ENCODE measurements at regions not wholly inside any gene's neighbourhood (a gene's known extent, or its start where the extent isn't known, plus 50 kb on each side); places are given as distances from the start of the nearest gene placed in this dataset.
"Not testable (repeated sequence)": the region's sequence is repeated elsewhere in the genome, so short reads cannot be mapped to it uniquely, and the experiment has no call there.

DNA sequence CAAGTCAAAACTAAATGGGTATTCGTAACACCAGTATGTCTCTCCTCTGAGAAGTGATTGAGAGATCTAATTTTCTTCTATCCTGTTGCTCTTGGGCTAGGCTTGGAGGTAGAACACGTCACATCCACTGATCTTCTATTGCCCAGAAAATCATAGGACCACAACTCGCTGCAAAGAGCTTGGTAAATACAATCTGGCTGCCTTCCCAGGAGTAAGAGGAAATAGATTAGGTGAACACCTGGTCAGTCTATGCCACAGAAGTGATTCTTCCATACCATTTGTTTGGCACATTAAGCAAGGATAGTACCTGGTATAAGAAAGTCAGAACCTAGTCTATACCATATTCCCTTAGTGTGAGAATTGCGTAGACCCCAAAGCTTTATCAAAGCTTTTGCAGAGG, 129.3 kb upstream of the PHYHIPL start:
- no peak for DNase-seq (ENCODE audit: low read depth)
- POLR2A ChIA-PET: no interaction called here
- CTCF ChIA-PET: no interaction called here
- Histone ChIP-seq H3K4me3 (ENCODE audit: low read depth, low read length) (no peak overlapping the region), H3K36me3 (ENCODE audit: control insufficient read depth, insufficient read depth, low read length) (no peaks in the 10 kb centered on the region), H3K27me3 (ENCODE audit: control insufficient read depth, insufficient read depth, low read length) (no peaks in the 10 kb centered on the region)
- TF ChIP-seq, protein P1, sequence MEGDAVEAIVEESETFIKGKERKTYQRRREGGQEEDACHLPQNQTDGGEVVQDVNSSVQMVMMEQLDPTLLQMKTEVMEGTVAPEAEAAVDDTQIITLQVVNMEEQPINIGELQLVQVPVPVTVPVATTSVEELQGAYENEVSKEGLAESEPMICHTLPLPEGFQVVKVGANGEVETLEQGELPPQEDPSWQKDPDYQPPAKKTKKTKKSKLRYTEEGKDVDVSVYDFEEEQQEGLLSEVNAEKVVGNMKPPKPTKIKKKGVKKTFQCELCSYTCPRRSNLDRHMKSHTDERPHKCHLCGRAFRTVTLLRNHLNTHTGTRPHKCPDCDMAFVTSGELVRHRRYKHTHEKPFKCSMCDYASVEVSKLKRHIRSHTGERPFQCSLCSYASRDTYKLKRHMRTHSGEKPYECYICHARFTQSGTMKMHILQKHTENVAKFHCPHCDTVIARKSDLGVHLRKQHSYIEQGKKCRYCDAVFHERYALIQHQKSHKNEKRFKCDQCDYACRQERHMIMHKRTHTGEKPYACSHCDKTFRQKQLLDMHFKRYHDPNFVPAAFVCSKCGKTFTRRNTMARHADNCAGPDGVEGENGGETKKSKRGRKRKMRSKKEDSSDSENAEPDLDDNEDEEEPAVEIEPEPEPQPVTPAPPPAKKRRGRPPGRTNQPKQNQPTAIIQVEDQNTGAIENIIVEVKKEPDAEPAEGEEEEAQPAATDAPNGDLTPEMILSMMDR (IDR thresholded peaks at IDR 0.05; ENCODE audit: insufficient read depth, low read depth, low read length): no peak

DNA sequence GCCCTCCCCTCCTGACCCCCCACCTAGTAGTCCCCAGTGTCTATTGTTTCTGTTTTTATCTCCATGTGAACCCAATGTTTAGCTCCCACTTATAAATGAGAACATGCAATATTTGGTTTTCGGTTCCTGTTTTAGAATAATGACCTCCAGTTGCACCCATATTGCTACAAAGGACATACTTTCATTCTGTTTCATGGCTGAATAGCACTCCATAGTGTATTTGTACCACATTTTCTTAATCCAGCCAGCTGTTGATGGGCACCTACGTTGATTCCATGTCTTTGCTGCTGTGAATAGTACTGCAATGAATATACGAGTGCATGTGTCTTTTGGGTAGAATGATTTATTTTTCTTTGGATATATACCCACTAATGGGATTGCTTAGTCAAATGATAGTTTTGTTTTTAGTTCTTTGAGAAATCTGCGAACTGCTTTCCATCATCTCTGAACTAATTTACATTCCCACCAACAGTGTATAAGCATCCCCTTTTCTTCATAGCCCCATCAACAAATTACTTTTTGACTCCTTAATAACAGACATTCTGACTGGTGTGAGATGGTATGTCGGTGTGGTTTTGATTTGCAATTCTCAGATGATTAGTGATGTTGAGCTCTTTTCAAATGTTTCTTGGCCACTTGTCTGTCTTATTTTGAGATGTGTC, 128.4 kb upstream of the PHYHIPL start:
- DNase-seq (ENCODE audit: low read depth): no peak
- ChIA-PET CTCF (no interaction called here), POLR2A (no interaction called here)
- no peak overlapping the region for H3K4me3 ChIP-seq (ENCODE audit: low read depth, low read length)
- no peaks in the 10 kb centered on the region for H3K27me3 ChIP-seq (ENCODE audit: control insufficient read depth, insufficient read depth, low read length)
- TF ChIP-seq, protein P1 (IDR thresholded peaks at IDR 0.05; ENCODE audit: insufficient read depth, low read depth, low read length): no peak
- no peaks in the 10 kb centered on the region for H3K36me3 ChIP-seq (ENCODE audit: control insufficient read depth, insufficient read depth, low read length)

DNA sequence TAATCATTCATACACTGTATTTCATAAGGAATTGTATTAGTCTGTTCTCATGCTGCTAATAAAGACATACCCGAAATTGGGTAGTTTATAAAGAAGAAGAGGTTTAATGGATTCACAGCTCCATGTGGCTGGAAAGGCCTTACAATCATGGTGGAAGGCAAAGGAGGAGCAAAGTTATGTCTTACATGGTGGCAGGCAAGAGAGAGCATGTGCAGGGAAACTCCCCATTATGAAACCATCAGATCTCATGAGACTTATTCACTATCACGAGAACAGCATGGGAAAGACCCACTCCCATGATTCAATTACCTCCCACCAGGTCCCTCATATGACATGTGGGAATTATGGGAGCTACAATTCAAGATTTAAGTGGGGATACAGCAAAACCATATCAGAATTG, 122.9 kb upstream of the PHYHIPL start:
- H3K4me3 ChIP-seq (ENCODE audit: low read depth, low read length); POLR2A ChIA-PET; DNase-seq (ENCODE audit: low read depth); H3K27me3 ChIP-seq (ENCODE audit: control insufficient read depth, insufficient read depth, low read length); H3K36me3 ChIP-seq (ENCODE audit: control insufficient read depth, insufficient read depth, low read length): not testable (repeated sequence)
- CTCF ChIA-PET: interaction anchor here (0.6 to 1.2 kb wide), 3 partner anchors 61 to 544 kb away, joined by 3 read pairs; no protein-coding TSS in a partner anchor

DNA sequence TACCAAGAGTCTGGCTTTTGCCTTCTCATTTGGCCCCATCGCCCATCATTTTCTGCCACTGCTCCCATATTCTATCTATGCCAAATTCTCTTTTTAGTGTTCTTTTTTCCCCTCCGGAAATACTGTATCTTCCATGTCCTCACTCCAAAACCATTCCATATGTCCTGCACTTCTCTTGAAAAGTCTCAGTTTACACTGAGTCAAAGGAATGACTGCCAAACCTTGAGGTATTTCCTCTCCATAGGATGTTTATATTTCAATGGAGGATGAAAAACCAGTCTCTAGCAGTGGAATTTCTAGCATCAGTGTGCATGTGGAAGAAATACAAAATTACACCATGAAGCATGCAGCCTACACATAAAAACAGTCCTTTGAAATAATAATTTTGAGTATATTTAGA, 121.4 kb upstream of the PHYHIPL start:
- Histone ChIP-seq H3K4me3 (ENCODE audit: low read depth, low read length) (no peak overlapping the region), H3K36me3 (ENCODE audit: control insufficient read depth, insufficient read depth, low read length) (no peaks in the 10 kb centered on the region), H3K27me3 (ENCODE audit: control insufficient read depth, insufficient read depth, low read length) (no peaks in the 10 kb centered on the region)
- ChIA-PET CTCF (no interaction called here), POLR2A (no interaction called here)
- DNase-seq (ENCODE audit: low read depth): no peak
- TF ChIP-seq, protein P1 (IDR thresholded peaks at IDR 0.05; ENCODE audit: insufficient read depth, low read depth, low read length): no peak

DNA sequence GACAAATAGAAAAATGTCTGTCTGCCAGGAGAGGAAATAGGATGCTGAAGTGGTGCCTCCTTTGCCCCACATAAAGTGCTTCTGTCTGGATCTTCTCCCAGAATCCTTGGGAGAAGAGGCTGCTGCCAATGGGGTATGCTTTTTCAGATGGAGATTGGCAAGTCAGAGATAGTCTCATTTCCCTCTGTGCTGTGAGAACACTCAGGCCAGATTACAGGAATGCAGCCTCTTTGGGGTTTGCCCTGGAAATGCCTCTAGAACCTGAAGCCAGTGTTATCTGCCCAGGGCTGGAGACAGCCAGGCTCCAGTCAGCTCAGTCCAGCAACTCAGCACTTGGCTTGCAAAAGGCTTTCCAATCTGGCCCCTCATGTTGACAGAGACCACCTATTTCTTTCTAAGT, 119.1 kb upstream of the PHYHIPL start:
- POLR2A ChIA-PET: no interaction called here
- no peak overlapping the region for H3K4me3 ChIP-seq (ENCODE audit: low read depth, low read length)
- no peak for DNase-seq (ENCODE audit: low read depth)
- H3K27me3 ChIP-seq (ENCODE audit: control insufficient read depth, insufficient read depth, low read length): no peaks in the 10 kb centered on the region
- H3K36me3 ChIP-seq (ENCODE audit: control insufficient read depth, insufficient read depth, low read length): no peaks in the 10 kb centered on the region
- CTCF ChIA-PET: no interaction called here
- TF ChIP-seq, protein P1 (IDR thresholded peaks at IDR 0.05; ENCODE audit: insufficient read depth, low read depth, low read length): no peak

DNA sequence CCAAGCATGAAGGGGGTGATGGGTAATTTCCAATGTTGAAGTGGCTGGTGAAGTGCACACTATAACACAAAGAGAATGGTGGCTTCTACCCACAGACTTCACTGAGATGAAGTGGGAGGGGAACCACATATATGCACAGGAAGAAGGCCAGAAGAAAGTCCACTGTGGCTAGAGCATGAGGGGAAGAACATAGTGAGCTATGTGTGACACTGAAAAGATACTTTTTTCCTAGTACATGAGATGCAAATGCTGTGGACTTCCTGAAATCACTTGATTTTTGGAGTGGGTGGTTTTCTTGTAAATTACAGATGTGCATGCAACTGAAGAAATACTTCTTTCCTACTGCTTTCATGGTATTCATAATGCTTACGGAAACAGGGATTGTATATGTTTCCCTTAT, 115.6 kb upstream of the PHYHIPL start:
- Histone ChIP-seq H3K27me3 (ENCODE audit: control insufficient read depth, insufficient read depth, low read length) (no peaks in the 10 kb centered on the region; the same call in 1 of the 2 replicates), H3K36me3 (ENCODE audit: control insufficient read depth, insufficient read depth, low read length) (no peaks in the 10 kb centered on the region), H3K4me3 (ENCODE audit: low read depth, low read length) (no peak overlapping the region)
- ChIA-PET CTCF (no interaction called here), POLR2A (no interaction called here)
- DNase-seq (ENCODE audit: low read depth): no peak
- TF ChIP-seq, protein P1 (IDR thresholded peaks at IDR 0.05; ENCODE audit: insufficient read depth, low read depth, low read length): no peak

All from BJ (cell line).